IPS DF 4.7 (cell line): ENCODE measurements at regions not wholly inside any gene's neighbourhood (a gene's known extent, or its start where the extent isn't known, plus 50 kb on each side); places are given as distances from the start of the nearest gene placed in this dataset.

Experiments used
- DNase-seq: peaks from one replicate; pipeline ENCODE4 v3.0.0-alpha.2; 2013; ENCODE audit warnings: low spot score; ENCODE audit errors: extremely low read depth

- DNase-seq, result no peak
These were observed 351.7 kb downstream of the ZNF608 start for GRCh38 chr5:124394700-124395245.

GRCh38 chr5:124393584-124394379 is 352.7 kb downstream of the ZNF608 start:
- no peak for DNase-seq

- no peak for DNase-seq
These were observed 362.7 kb downstream of the ZNF608 start for GRCh38 chr5:124383693-124384092.

- no peak for DNase-seq
These were observed 369.1 kb downstream of the ZNF608 start for GRCh38 chr5:124377386-124377785.

- DNase-seq, result no peak
These were observed 372.6 kb downstream of the ZNF608 start for GRCh38 chr5:124373883-124374282.

- DNase-seq, result no peak
These were observed 374.0 kb downstream of the ZNF608 start for GRCh38 chr5:124372457-124372856.

- no peak for DNase-seq
These were observed 375.2 kb downstream of the ZNF608 start for GRCh38 chr5:124371111-124371706.

- no peak for DNase-seq
These were observed 375.8 kb downstream of the ZNF608 start for GRCh38 chr5:124370601-124371000.

GRCh38 chr5:124365361-124365801 is 381.1 kb downstream of the ZNF608 start:
- no peak for DNase-seq

- no peak for DNase-seq
These were observed 390.5 kb downstream of the ZNF608 start for GRCh38 chr5:124355928-124356327.

GRCh38 chr5:124353016-124353415 is 393.4 kb downstream of the ZNF608 start:
- no peak for DNase-seq

- DNase-seq, result no peak
These were observed 394.1 kb downstream of the ZNF608 start for GRCh38 chr5:124352312-124352711.

GRCh38 chr5:124349931-124350330 is 396.5 kb downstream of the ZNF608 start:
- DNase-seq, result no peak

- DNase-seq, result no peak
These were observed 403.0 kb downstream of the ZNF608 start for GRCh38 chr5:124343451-124343867.

GRCh38 chr5:124342986-124343385 is 403.5 kb downstream of the ZNF608 start:
- DNase-seq, result no peak

GRCh38 chr5:124342584-124342983 is 403.9 kb downstream of the ZNF608 start:
- DNase-seq, result no peak

- no peak for DNase-seq
These were observed 404.4 kb downstream of the ZNF608 start for GRCh38 chr5:124342027-124342471.

- no peak for DNase-seq
These were observed 405.2 kb downstream of the ZNF608 start for GRCh38 chr5:124341066-124341858.

GRCh38 chr5:124337996-124338395 is 408.4 kb downstream of the ZNF608 start:
- DNase-seq, result no peak

GRCh38 chr5:124333298-124333979 is 413.0 kb downstream of the ZNF608 start:
- DNase-seq, result no peak

- no peak for DNase-seq
These were observed 414.2 kb downstream of the ZNF608 start for GRCh38 chr5:124332273-124332672.
